GM19351 (cell line): ENCODE measurements at regions not wholly inside any gene's neighbourhood (a gene's known extent, or its start where the extent isn't known, plus 50 kb on each side); places are given as distances from the start of the nearest gene placed in this dataset.
"Not testable (repeated sequence)": the region's sequence is repeated elsewhere in the genome, so short reads cannot be mapped to it uniquely, and the experiment has no call there.

Source experiments
- ATAC-seq: cut with Tn5 transposase; IDR thresholded peaks from one replicate; pipeline ENCODE4 v1.9.1; 2021; ENCODE audit warnings: mild to moderate bottlenecking, moderate library complexity; ENCODE audit not compliant: unreplicated experiment

- no peak for ATAC-seq
Observed at GRCh38 chr10:65367706-65368105, 1558.1 kb upstream of the LRRTM3 start.

- ATAC-seq, result no peak
Observed at GRCh38 chr10:65375528-65375927, 1550.3 kb upstream of the LRRTM3 start.

GRCh38 chr10:65377687-65378086 lies 1548.1 kb upstream of the LRRTM3 start:
- ATAC-seq, result no peak

GRCh38 chr10:65394502-65395297 lies 1531.1 kb upstream of the LRRTM3 start:
- ATAC-seq, result no peak

- no peak for ATAC-seq
Observed at GRCh38 chr10:65395631-65396030, 1530.2 kb upstream of the LRRTM3 start.

DNA sequence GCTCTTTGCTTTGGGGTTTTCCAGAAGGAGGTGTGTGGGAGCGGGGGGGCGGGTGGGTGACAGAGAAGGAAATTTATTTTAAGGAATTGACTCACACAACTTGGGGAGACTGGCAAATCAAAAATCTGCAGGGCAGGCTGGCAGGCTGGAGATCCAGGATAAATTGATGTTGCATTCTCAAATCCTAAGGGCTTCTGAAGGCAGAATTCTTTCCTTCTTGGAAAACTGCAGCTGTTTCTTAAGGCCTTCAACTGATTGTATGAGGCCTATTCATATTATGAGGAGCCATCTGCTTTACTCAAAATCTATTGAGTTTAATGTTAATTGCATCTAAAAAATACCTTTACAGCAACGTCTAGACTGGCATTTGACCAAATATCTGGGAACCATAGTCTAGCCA lies 1528.8 kb upstream of the LRRTM3 start:
- no peak for ATAC-seq

GRCh38 chr10:65408401-65408800 lies 1517.4 kb upstream of the LRRTM3 start:
- no peak for ATAC-seq

DNA sequence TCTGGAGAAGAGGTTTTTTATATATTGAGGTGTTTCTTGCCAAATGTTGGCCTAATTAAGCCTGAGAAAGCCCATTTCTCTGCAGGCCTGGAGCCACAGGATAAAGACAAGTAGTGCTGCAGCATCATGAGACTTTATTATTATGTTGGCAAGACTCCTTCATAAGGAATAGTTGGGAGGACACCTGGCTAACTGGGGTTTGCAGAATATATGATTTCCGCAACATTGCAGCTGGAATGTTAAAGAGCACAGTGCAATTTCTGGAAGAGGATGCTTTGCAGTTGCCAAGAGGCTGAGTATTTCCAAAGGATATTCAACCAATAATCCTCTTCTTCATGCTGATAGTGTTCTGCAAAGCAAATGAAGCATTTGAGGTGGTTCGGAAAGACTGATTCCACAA lies 1512.8 kb upstream of the LRRTM3 start:
- ATAC-seq, result no peak

- ATAC-seq, result no peak
Observed at GRCh38 chr10:65415318-65415717, 1510.5 kb upstream of the LRRTM3 start.

DNA sequence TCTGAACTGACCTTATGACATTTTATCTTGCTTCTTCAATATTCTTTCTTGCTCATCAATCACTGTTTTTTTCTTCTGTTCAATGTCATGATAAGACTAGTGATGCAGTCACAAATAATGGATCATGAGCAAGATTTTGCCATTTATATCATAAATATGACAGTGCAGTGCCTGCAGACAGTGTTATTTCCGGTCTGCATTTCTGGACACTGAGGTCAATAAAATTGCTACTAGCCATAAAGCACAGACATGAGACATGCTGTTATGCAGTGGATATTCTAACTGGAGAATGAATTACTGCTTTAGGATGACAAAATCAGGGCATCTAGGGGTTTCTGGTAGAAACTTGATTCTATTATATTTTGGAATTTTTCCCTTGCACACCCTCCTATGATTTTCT lies 1509.7 kb upstream of the LRRTM3 start:
- ATAC-seq, result no peak

GRCh38 chr10:65419629-65420028 lies 1506.2 kb upstream of the LRRTM3 start:
- ATAC-seq, result no peak

- no peak for ATAC-seq
Observed at GRCh38 chr10:65423043-65423442, 1502.8 kb upstream of the LRRTM3 start.

- ATAC-seq, result not testable (repeated sequence)
Observed at GRCh38 chr10:65429381-65429780, 1496.5 kb upstream of the LRRTM3 start.

DNA sequence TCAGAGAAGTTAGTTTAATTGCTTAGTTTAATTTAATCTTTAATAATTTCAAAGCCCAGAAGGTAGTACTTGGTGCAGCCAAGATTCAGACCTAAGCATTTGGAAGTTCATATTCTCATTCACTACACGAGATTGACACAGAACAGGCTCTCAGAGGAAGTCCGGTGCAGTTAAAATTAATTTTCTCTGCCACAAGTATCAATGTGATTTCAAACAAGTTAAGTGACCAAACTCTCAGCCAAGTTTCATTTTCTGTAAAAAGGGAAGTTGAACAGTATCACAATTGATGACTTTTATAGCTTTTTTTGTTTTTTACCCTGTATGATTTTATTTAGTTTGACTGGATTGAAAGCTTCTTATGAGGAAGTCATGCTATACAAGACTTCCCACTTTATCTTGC lies 1494.9 kb upstream of the LRRTM3 start:
- no peak for ATAC-seq

DNA sequence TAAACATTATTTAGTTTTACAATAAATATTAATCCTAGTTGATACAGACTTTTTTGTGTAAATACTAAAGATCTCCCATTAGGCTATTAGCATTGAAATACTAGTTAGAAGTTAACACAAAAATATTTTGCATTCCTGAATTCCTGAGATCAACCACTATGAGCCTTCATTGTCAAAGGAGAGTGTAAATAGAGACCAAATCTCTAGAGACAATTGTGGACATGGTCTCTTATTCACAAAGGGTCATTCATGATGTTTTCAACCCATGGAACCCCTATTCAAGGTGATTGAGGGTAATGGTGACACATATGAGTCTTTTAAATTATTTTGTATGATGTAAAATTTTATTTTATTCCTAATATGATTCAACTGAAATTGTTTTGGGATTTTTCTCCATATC lies 1454.8 kb upstream of the LRRTM3 start:
- no peak for ATAC-seq

- ATAC-seq, result no peak
Observed at GRCh38 chr10:65482848-65483247, 1443.0 kb upstream of the LRRTM3 start.

DNA sequence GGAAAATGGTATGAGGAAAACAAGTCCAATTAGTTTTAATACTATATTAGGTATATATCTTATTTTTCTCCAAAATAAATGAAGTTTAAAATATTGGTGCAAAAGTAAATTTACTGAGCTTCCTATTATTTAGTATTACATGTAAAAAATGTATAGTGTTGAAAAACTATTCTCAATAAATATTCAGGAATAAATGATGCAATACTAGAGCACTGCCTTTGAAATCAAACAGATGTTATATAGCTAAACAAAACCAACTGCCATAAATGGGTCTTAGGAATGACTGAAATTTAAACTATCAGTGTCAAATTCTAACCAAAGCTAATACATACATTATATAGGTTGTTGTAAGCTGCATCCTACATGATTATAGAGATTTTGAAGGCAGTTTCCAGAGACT lies 1434.0 kb upstream of the LRRTM3 start:
- no peak for ATAC-seq

DNA sequence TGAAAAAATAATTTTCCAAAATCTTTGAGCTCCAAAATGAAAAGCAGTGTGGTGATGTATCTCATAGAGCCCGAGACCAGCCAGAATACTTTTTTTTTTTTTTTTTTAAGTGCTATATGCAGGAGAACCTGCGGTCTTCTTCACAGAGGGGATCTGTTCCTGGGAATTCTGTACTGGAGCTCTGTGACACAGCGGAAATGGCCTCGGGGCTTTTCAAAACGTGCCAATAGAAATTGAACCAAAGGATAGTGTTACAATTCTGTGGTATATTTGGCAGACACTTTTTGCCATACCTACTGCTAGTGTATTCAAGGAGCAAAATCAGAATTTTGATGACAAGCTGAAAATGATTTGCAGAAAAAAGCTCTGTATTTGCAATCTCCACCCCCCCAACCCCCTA lies 1429.3 kb upstream of the LRRTM3 start:
- no peak for ATAC-seq

DNA sequence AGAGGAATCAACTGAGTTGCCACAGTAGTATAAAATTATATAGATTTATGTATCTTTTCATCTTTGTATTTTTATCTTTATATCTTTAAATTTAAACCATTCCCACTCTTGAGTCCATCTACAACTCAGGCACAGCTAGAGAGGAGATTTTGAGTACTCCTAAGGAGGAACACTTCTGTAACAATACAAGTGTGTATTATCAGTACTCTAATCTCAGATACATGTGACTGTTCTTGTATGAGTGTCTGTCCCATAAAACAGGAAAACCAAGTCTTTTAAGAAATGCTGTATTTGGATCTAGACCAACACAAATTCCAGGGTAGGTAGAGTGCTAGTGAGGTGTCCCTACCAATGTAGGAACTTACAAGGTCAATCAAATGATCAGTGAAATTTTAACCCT lies 1428.0 kb upstream of the LRRTM3 start:
- no peak for ATAC-seq

GRCh38 chr10:65500716-65501115 lies 1425.1 kb upstream of the LRRTM3 start:
- ATAC-seq, result no peak

GRCh38 chr10:65501259-65501658 lies 1424.6 kb upstream of the LRRTM3 start:
- no peak for ATAC-seq

- ATAC-seq, result no peak
Observed at GRCh38 chr10:65518379-65518778, 1407.5 kb upstream of the LRRTM3 start.

DNA sequence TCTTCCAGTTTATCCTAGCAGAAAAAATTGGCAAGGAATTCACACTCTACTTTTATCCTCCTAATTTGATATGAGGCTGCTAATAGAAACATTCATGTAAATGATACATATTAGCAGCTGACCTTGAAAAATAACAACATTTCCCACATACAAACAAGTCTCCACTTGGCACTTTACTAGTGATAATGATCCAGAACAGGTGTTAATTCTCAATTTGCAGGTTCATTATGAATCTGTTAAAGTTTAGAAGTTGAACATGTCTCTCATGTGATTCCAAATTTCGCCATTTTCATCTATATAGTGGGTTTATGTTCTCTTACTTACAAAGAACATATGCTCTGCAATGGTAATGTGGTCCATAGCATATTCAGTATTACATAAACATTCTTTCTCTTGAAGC lies 1396.8 kb upstream of the LRRTM3 start:
- ATAC-seq, result no peak
